H1 (cell line): ENCODE measurements at regions not wholly inside any gene's neighbourhood (a gene's known extent, or its start where the extent isn't known, plus 50 kb on each side); places are given as distances from the start of the nearest gene placed in this dataset.

ENCODE experiments used
- CTCF ChIA-PET: fragments of 300-600 bp; sonication (Branson Sonifier 250); formaldehyde crosslinking; loops from one replicate; lab custom pipeline; 2021; ENCODE audit not compliant: partially characterized antibody; lab: Charles Lee
- POLR2A ChIA-PET: fragments of 300-600 bp; sonication (Branson Sonifier 250); formaldehyde crosslinking; loops from one replicate; lab custom pipeline; 2021; ENCODE audit warnings: inconsistent platforms; ENCODE audit not compliant: partially characterized antibody; lab: Charles Lee
- DNase-seq, 2 experiments: peaks; one replicate each; pipeline versions ENCODE4 v3.0.0 to v3.0.0-alpha.2; 2010 to 2022; ENCODE audit warnings: low spot score in 2 of 2, low read depth in 1 of 2, mixed read lengths in 1 of 2
- FAIRE-seq: peaks from 2 replicates; lab custom pipeline; 2011; peaks lifted over from hg19 to GRCh38; lab: Jason Lieb, UNC
- H2AFZ ChIP-seq: 2 replicates; pipeline ENCODE4 v1.8.1; 2012; ENCODE audit warnings: low read length, inconsistent platforms
- H2AK5ac ChIP-seq: 2 replicates; pipeline ENCODE4 v1.6.1; 2013; ENCODE audit warnings: low read depth, low read length
- H2BK120ac ChIP-seq: replicated peaks from 2 replicates; pipeline ENCODE3; 2013; ENCODE audit warnings: low read depth, low read length, inconsistent platforms
- H2BK12ac ChIP-seq: 2 replicates; pipeline ENCODE4 v1.6.1; 2013; ENCODE audit warnings: low read depth, low read length
- H2BK15ac ChIP-seq: 2 replicates; pipeline ENCODE4 v1.6.1; 2013; ENCODE audit warnings: low read length
- H2BK20ac ChIP-seq: 2 replicates; pipeline ENCODE4 v1.6.1; 2013; ENCODE audit warnings: low read length
- H2BK5ac ChIP-seq: 2 replicates; pipeline ENCODE4 v1.6.1; 2013; ENCODE audit warnings: low read depth, low read length
- H3K14ac ChIP-seq: 2 replicates; pipeline ENCODE4 v1.6.1; 2013; ENCODE audit warnings: inconsistent platforms; ENCODE audit not compliant: insufficient read length
- H3K18ac ChIP-seq: 2 replicates; pipeline ENCODE4 v1.6.1; 2013; ENCODE audit warnings: low read length; ENCODE audit errors: extremely low read depth
- H3K23ac ChIP-seq: 2 replicates; pipeline ENCODE4 v1.6.1; 2013; ENCODE audit warnings: inconsistent platforms; ENCODE audit not compliant: insufficient read length
- H3K23me2 ChIP-seq: 2 replicates; pipeline ENCODE4 v1.6.1; 2013; ENCODE audit warnings: low read depth, low read length
- H3K27ac ChIP-seq: 2 replicates; pipeline ENCODE4 v1.6.1; 2011; ENCODE audit warnings: low read depth, low read length, inconsistent platforms
- H3K27me3 ChIP-seq, 4 experiments: replicated peaks in 1 of 4; 1 replicate in 1 of 4; 2 replicates in 3 of 4; pipeline versions ENCODE4 v1.6.1 to v1.8.1; 2011 to 2013; ENCODE audit warnings: low read length in 3 of 4, mild to moderate bottlenecking in 3 of 4, inconsistent platforms in 2 of 4, mixed read lengths in 2 of 4, moderate library complexity in 1 of 4; ENCODE audit not compliant: control insufficient read depth in 3 of 4, insufficient read depth in 3 of 4; ENCODE audit errors: extremely low read depth in 1 of 4
- H3K36me3 ChIP-seq, 4 experiments: 2 replicates each; pipeline versions ENCODE4 v1.6.1 to v1.8.1; 2011 to 2013; ENCODE audit warnings: mild to moderate bottlenecking in 4 of 4, low read length in 3 of 4, moderate library complexity in 2 of 4, control low read depth in 1 of 4, inconsistent platforms in 1 of 4; ENCODE audit not compliant: insufficient read depth in 4 of 4, control insufficient read depth in 2 of 4
- H3K4ac ChIP-seq: replicated peaks from 2 replicates; pipeline ENCODE3; 2013; ENCODE audit warnings: low read length, low read depth, mixed read lengths, inconsistent platforms; ENCODE audit not compliant: insufficient read length
- H3K4me1 ChIP-seq, 4 experiments: replicated peaks in 1 of 4; 1 replicate in 1 of 4; 2 replicates in 3 of 4; pipeline versions ENCODE4 v1.6.1 to v1.8.1; 2011 to 2013; ENCODE audit warnings: low read length in 3 of 4, inconsistent platforms in 2 of 4, mixed read lengths in 1 of 4; ENCODE audit not compliant: insufficient read depth in 4 of 4, control insufficient read depth in 3 of 4
- H3K4me2 ChIP-seq, 2 experiments: 2 replicates each; pipeline versions ENCODE4 v1.6.1 to v1.8.1; 2011 to 2013; ENCODE audit warnings: low read depth in 2 of 2, low read length in 2 of 2, control low read depth in 1 of 2, inconsistent platforms in 1 of 2, mild to moderate bottlenecking in 1 of 2; ENCODE audit not compliant: insufficient read depth in 1 of 2
- H3K4me3 ChIP-seq, 4 experiments: fragments of 200-600, 300-600 bp in 1 of 4; sonication (generic), shearing (Covaris generic), sonication (Bioruptor Twin) in 1 of 4; 2 replicates each; pipeline versions ENCODE4 v1.5.1 to v1.8.1; 2011 to 2016; ENCODE audit warnings: low read length in 4 of 4, low read depth in 3 of 4, control low read depth in 2 of 4, inconsistent platforms in 2 of 4, mild to moderate bottlenecking in 2 of 4, mixed read lengths in 1 of 4, moderate library complexity in 1 of 4; ENCODE audit not compliant: insufficient read depth in 2 of 4; ENCODE audit errors: extremely low read depth in 1 of 4
- H3K56ac ChIP-seq: replicated peaks from 2 replicates; pipeline ENCODE3; 2013; ENCODE audit warnings: low read depth, mild to moderate bottlenecking, mixed read lengths, low read length, inconsistent platforms; ENCODE audit not compliant: insufficient read length
- H3K79me1 ChIP-seq: 2 replicates; pipeline ENCODE4 v1.6.1; 2013; ENCODE audit warnings: low read depth, low read length, control low read depth
- H3K79me2 ChIP-seq, 2 experiments: 2 replicates each; pipeline versions ENCODE4 v1.6.1 to v1.8.1; 2012 to 2013; ENCODE audit warnings: low read length in 2 of 2, mild to moderate bottlenecking in 2 of 2, inconsistent platforms in 1 of 2; ENCODE audit not compliant: insufficient read depth in 2 of 2, control insufficient read depth in 1 of 2
- H3K9ac ChIP-seq, 4 experiments: replicated peaks in 1 of 4; 1 replicate in 1 of 4; 2 replicates in 3 of 4; pipeline versions ENCODE4 v1.6.1 to v1.8.1; 2011 to 2013; ENCODE audit warnings: low read depth in 3 of 4, low read length in 3 of 4, control low read depth in 2 of 4, mild to moderate bottlenecking in 2 of 4, moderate library complexity in 2 of 4, inconsistent platforms in 1 of 4; ENCODE audit errors: extremely low read depth in 1 of 4
- H3K9me3 ChIP-seq, 2 experiments: 2 replicates each; pipeline versions ENCODE4 v1.6.1 to v1.8.1; 2012 to 2013; ENCODE audit warnings: mild to moderate bottlenecking in 2 of 2, moderate library complexity in 2 of 2, control low read depth in 1 of 2, inconsistent platforms in 1 of 2, low read depth in 1 of 2, low read length in 1 of 2, mixed read lengths in 1 of 2; ENCODE audit not compliant: insufficient read depth in 2 of 2
- H4K20me1 ChIP-seq, 2 experiments: replicated peaks in 1 of 2; 2 replicates each; pipeline versions ENCODE3 to v1.8.1; 2011 to 2013; ENCODE audit warnings: inconsistent platforms in 2 of 2, low read length in 2 of 2, mild to moderate bottlenecking in 1 of 2; ENCODE audit not compliant: insufficient read depth in 2 of 2, control insufficient read depth in 1 of 2
- H4K5ac ChIP-seq: 2 replicates; pipeline ENCODE4 v1.6.1; 2013; ENCODE audit warnings: low read length, low read depth, mixed read lengths, inconsistent platforms; ENCODE audit not compliant: insufficient read length
- H4K8ac ChIP-seq: 2 replicates; pipeline ENCODE4 v1.8.0; 2013; ENCODE audit warnings: mild to moderate bottlenecking, moderate library complexity, low read length, inconsistent platforms; ENCODE audit not compliant: insufficient read depth; ENCODE audit errors: extremely low read depth
- H4K91ac ChIP-seq: replicated peaks from 2 replicates; pipeline ENCODE3; 2013; ENCODE audit warnings: low read length, mixed read lengths, inconsistent platforms; ENCODE audit not compliant: insufficient read length
- CHD2 ChIP-seq: IDR thresholded peaks from 2 replicates; pipeline ENCODE4 v1.6.1; 2012; ENCODE audit warnings: low read length, improper control_type of control experiment
- KDM5A ChIP-seq: fragments of 200-600 bp; IDR thresholded peaks from 2 replicates; pipeline ENCODE4 v1.7.1; 2012; ENCODE audit warnings: mild to moderate bottlenecking, low read length, inconsistent platforms, mixed read lengths
- whole genome bisulfite sequencing, 2 experiments: shearing (Covaris generic) in 1 of 2; methylation state at CpG; one replicate each; pipeline versions ENCODE4 v1.1.6 to v1.1.7; 2013 to 2015; ENCODE audit warnings: low lambda C conversion rate in 2 of 2, mixed read lengths in 2 of 2, inconsistent platforms in 1 of 2, low coverage in 1 of 2, missing lambda C conversion rate in 1 of 2; ENCODE audit not compliant: insufficient replicate concordance in 2 of 2, insufficient coverage in 1 of 2, insufficient read length in 1 of 2; ENCODE audit errors: extremely low coverage in 1 of 2, missing lambda C conversion rate in 1 of 2; 5-methylcytosine and 5-hydroxymethylcytosine counted together

GRCh38 chr1:72568113-72568512 is 285.8 kb upstream of the NEGR1 start:
- H4K8ac ChIP-seq: no peak overlapping the region
- DNase-seq: no peak
- H3K27ac ChIP-seq: no peak overlapping the region

More at GRCh38 chr1:72568113-72568512, 285.8 kb upstream of the NEGR1 start:
- Histone ChIP-seq H2BK5ac (no peak overlapping the region), H3K4me1 (no peaks in the 10 kb centered on the region), H3K4me2 (no peak overlapping the region), H3K79me1 (no peaks in the 10 kb centered on the region), H2BK20ac (no peak overlapping the region), H2AFZ (no peak overlapping the region), H3K9ac (no peak overlapping the region), H3K36me3 (no peaks in the 10 kb centered on the region), H4K5ac (no peak overlapping the region), H3K56ac (no peak overlapping the region), H3K4ac (no peak overlapping the region), H3K4me3 (no peak overlapping the region), H3K18ac (no peak overlapping the region), H2AK5ac (no peak overlapping the region), H3K27me3 (no peaks in the 10 kb centered on the region), H3K79me2 (no peaks in the 10 kb centered on the region), H2BK12ac (no peak overlapping the region), H4K91ac (no peak overlapping the region), H2BK15ac (no peak overlapping the region), H2BK120ac (no peak overlapping the region), H4K20me1 (no peaks in the 10 kb centered on the region), H3K23me2 (no peaks in the 10 kb centered on the region), H3K23ac (no peak overlapping the region), H3K14ac (no peak overlapping the region), H3K9me3 (no peaks in the 10 kb centered on the region)
- WGBS, 2 experiments: 86% methylated on average over 1 of the region's 1 CpG; no CpG with 5 or more reads in 1 of the 2 experiments
- FAIRE-seq: no peak
- ChIA-PET POLR2A (no interaction called here), CTCF (interaction anchor here (1.5 to 1.9 kb wide), 2 partner anchors 10 to 13 kb away, joined by 4 to 6 read pairs; no protein-coding TSS in a partner anchor)
- TF ChIP-seq KDM5A (no peak), CHD2 (no peak)
